Right lung (tissue), 2 donors: ENCODE measurements at regions not wholly inside any gene's neighbourhood (a gene's known extent, or its start where the extent isn't known, plus 50 kb on each side); places are given as distances from the start of the nearest gene placed in this dataset.
"Not testable (repeated sequence)": the region's sequence is repeated elsewhere in the genome, so short reads cannot be mapped to it uniquely, and the experiment has no call there.

ENCODE experiments used
- DNase-seq, 2 donors: peaks; one replicate each; pipeline ENCODE4 v3.0.0-alpha.2; 2013

GRCh38 chr4:104330125-104330905, 164.4 kb downstream of the CXXC4 start:
- no peak for DNase-seq

DNA sequence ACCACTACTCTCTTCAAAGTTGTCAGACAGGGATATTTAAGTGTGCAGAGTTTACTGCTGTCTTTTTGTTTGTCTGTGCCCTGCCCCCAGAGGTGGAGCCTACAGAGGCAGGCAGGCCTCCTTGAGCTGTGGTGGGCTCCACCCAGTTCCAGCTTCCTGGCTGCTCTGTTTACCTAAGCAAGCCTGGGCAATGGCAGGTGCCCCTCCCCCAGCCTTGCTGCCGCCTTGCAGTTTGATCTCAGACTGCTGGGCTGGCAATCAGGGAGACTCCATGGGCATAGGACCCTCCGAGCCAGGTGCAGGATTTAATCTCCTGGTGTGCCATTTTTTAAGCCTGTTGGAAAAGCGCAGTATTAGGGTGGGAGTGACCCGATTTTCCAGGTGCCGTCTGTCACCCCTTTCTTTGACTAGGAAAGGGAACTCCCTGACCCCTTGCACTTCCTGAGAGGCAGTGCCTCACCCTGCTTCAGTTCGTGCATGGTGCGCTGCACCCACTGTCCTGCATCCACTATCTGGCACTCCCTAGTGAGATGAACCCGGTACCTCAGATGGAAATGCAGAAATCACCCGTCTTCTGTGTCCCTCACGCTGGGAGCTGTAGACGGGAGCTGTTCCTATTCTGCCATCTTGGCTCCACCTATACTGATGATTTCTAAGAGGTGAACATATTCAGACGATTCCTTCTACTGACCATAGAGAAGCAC, 167.6 kb downstream of the CXXC4 start:
- DNase-seq = not testable (repeated sequence)

GRCh38 chr4:104302731-104303130, 192.0 kb downstream of the CXXC4 start:
- DNase-seq = no peak

GRCh38 chr4:104294811-104295210, 199.9 kb downstream of the CXXC4 start:
- no peak for DNase-seq

DNA sequence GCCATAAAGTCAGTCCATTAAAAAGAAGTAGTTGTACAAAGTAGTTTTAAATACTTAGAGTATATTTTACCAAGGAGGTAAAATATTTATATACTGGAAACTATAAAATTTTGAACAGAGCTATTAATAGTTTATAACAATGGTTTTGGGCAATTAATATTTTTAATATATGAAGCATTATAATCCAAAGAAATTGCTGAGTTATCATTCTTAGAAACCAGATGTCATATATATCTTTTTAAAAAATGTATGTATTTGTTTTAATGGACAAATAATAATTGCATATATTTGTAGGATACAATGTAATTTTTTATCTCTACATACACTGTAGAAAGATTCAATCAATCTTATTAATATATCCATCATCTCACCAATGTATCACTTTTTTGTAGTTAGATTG, 207.8 kb downstream of the CXXC4 start:
- no peak for DNase-seq

GRCh38 chr4:104283303-104283702, 211.4 kb downstream of the CXXC4 start:
- DNase-seq = no peak

DNA sequence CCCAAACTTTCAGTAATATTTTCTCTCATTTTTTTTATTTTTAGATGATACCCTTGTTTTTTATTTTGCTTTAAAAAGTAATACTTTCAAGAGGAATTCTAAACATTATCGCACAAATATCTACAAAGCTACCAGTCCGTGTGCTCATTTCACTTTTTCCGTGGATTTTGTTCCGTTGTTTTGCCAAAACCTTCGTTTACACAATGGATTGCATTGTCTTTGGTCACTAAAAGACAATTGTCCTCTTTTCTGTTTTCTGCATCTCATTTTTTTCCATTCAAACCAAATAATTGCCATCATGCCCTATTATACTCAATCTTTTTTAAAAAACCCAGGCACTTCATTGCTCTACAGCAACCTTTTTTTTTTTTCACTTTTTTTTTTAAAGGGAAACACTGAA, 214.9 kb downstream of the CXXC4 start:
- DNase-seq = no peak

DNA sequence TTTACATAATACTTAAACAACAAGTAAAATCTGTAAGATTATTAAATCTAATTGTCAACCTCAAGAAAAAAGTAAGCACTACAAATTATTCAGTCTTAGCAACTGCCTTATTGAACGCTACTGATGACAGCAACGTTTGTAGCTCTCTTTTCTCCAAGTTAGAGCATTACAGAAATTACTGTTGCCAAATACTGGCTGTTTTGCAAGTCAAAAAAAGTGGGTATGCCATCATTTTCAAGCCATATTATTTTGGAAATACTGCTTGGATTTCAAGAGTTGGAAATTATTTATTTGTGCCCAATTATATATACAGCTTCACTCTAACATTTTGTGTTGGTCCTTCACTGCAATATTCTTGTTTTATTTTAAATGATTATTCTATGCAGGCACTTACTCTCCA, 221.7 kb downstream of the CXXC4 start:
- no peak for DNase-seq

- not testable (repeated sequence) for DNase-seq
These were observed 225.1 kb downstream of the CXXC4 start for GRCh38 chr4:104269603-104270002.

DNA sequence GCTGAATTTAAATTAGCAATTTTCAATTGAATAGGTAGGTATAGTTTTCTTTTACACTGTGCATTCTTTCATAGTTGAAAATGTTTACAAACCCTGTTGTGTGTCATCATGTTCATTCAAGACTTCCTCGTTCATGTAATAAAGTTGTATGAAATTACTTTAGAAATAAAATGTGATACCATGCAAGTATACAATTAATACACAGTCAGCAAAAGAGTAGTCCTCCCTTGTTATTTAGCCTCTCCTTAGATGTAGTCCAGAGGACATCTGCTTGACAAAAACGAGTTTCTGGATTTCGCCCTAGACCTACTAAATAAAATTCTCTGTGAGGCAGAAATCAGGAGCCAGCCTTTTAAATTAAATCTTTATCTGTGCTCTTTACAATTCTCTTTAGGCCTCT, 231.6 kb downstream of the CXXC4 start:
- DNase-seq = no peak

DNA sequence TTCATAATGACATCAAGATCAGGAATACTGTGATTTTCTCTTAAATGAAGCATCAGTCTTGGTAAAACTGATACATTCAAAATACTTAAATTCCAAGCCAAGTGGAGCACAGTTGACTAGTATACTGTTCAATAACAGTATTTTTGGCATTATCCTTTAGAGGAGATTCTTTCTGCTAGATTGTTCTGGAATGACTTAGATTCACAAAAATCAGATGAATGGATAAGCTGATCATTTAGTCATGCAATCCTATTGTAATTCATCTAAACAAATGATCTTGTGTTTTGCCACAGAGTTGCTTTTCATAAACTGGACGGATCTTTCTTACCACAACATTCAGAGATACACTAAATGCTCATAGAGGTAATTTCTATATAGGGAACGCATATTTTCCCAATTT, 232.0 kb downstream of the CXXC4 start:
- DNase-seq = no peak

- no peak for DNase-seq
These were observed 246.0 kb downstream of the CXXC4 start for GRCh38 chr4:104248726-104249125.

- DNase-seq = no peak
These were observed 258.7 kb downstream of the CXXC4 start for GRCh38 chr4:104235967-104236366.

- no peak for DNase-seq
These were observed 277.2 kb downstream of the CXXC4 start for GRCh38 chr4:104217526-104217925.

- no peak for DNase-seq
These were observed 283.0 kb downstream of the CXXC4 start for GRCh38 chr4:104211657-104212056.

DNA sequence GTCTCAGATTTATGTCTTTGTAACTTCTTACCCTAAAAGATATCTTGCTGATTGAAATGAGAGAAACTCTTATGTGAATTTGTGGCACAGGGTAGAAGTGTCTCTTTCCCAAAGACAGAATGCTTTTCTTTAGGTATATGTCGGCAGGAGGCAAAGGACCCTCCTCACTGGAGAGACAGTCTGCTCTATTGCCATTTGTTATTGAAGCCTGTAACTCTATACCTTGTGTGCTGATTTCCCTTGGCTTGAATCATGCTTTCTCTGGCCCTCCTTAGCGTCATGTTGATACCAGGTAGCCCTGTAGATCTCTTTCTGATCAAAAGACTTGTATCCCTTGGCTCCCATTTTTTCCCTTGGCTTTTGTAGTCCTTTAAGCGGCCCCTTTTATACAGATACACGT, 284.3 kb downstream of the CXXC4 start:
- no peak for DNase-seq

GRCh38 chr4:104206784-104207183, 287.9 kb downstream of the CXXC4 start:
- no peak for DNase-seq

GRCh38 chr4:104205116-104205515, 289.6 kb downstream of the CXXC4 start:
- DNase-seq = no peak

DNA sequence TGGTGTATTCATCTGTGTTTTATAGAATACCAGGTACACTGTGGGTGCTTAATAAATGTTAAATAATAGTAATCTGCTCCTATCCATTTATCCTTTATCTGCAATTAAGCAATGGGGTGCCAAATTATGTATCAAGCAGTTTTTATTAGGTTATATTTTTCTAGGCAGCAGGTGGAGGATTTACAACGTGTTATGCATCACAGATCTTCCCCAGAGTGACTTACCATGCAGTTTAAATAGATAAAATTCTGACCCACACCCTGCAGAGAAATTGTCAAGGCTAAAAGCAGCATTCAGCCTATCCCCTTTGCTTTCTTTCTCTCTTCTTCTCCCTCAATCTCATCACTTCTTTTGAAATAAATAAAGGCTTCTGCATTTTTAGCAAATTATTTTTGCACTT, 306.4 kb downstream of the CXXC4 start:
- no peak for DNase-seq

DNA sequence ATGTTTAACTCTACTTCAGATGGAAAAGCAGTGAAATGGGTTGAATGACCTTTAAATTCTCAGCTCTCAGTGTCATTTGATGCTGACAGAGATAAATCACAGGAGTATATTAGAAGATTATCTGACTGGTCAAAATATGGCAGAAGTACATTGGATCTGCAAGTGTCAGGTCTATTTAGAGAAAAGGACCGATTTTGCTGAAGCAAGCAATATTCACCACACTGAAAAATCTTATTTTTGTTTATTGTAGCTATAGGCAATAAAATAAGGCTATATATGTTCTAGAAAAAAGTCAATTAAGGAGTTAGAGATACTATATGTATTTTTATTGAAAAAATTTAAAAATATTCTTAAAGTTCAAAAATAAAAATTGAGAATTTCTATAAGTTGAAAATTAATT, 325.3 kb downstream of the CXXC4 start:
- DNase-seq = no peak

GRCh38 chr4:104166749-104167148, 327.9 kb downstream of the CXXC4 start:
- peak; percentile 5 to 7 for DNase-seq

- no peak for DNase-seq
These were observed 330.9 kb downstream of the CXXC4 start for GRCh38 chr4:104163820-104164219.

- DNase-seq = no peak
These were observed 348.6 kb downstream of the CXXC4 start for GRCh38 chr4:104146048-104146447.

DNA sequence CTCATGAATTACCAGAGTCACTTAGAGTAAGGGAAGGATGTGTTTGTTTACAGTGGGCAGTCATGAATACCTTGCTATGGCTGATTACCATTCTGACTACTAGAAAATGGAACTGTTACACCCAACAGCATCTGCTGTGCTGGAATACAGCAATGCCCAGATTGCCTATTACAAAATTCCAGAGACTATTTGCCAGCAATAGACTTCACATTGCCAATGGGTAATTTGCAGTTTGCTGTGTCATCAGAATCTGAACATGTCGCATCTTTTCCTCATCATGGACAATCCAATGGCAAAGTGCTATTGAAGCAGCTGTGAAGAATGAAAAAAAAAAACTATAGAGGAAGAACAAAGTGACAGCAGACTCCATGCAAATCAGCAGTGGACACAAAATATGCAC, 356.6 kb downstream of the CXXC4 start:
- DNase-seq = no peak
